T-cell (primary cell): ENCODE measurements at regions not wholly inside any gene's neighbourhood (a gene's known extent, or its start where the extent isn't known, plus 50 kb on each side); places are given as distances from the start of the nearest gene placed in this dataset.
"Not testable (repeated sequence)": the region's sequence is repeated elsewhere in the genome, so short reads cannot be mapped to it uniquely, and the experiment has no call there.

Experiments used
- ATAC-seq, 4 experiments: fragments of 200-7000 bp in 3 of 4; fragments of 150-1000 bp in 1 of 4; cut with Tn5 transposase; replicated peaks in 1 of 4; 1 replicate in 3 of 4; 2 replicates in 1 of 4; pipeline ENCODE4 v1.10.0; 2021; ENCODE audit warnings: moderate library complexity in 3 of 4, mild to moderate bottlenecking in 2 of 4, moderate number of reproducible peaks in 1 of 4
- CTCF ChIA-PET, 2 donors: fragments of 300-600 bp; sonication (Branson Sonifier 250); formaldehyde crosslinking; loops; one replicate each; lab custom pipeline; 2022; ENCODE audit warnings: antibody characterized with exemption in 2 of 2; lab: Charles Lee
- POLR2A ChIA-PET, 2 donors: fragments of 300-600 bp; sonication (Branson Sonifier 250); formaldehyde crosslinking; loops; one replicate each; lab custom pipeline; 2022; ENCODE audit warnings: antibody characterized with exemption in 2 of 2; lab: Charles Lee
- DNase-seq, 35 experiments: peaks; one replicate each; pipeline versions ENCODE4 v3.0.0 to v3.0.0-alpha.2; 2013 to 2023
- H3K27ac ChIP-seq: one replicate; pipeline ENCODE4 v1.5.1; 2013; ENCODE audit warnings: low read length
- H3K27me3 ChIP-seq, 2 experiments: replicated peaks in 1 of 2; 1 replicate in 1 of 2; 2 replicates in 1 of 2; pipeline versions ENCODE4 v1.6.1 to v1.7.0; 2013; ENCODE audit warnings: low read length in 1 of 2, mixed read lengths in 1 of 2; ENCODE audit not compliant: control insufficient read depth in 2 of 2, insufficient read depth in 2 of 2; ENCODE audit errors: extremely low read depth in 1 of 2
- H3K36me3 ChIP-seq, 2 donors: 1 replicate in 1 of 2; 2 replicates in 1 of 2; pipeline versions ENCODE4 v1.6.1 to v1.7.0; 2013; ENCODE audit warnings: low read length in 1 of 2; ENCODE audit not compliant: control insufficient read depth in 2 of 2, insufficient read depth in 1 of 2; ENCODE audit errors: extremely low read depth in 1 of 2
- H3K4me1 ChIP-seq, 2 experiments: 1 replicate in 1 of 2; 2 replicates in 1 of 2; pipeline versions ENCODE4 v1.6.1 to v1.7.0; 2013; ENCODE audit warnings: low read length in 2 of 2, mixed read lengths in 1 of 2; ENCODE audit not compliant: insufficient read depth in 2 of 2, control insufficient read depth in 1 of 2; ENCODE audit errors: extremely low read depth in 1 of 2
- H3K4me3 ChIP-seq, 2 donors: 1 replicate in 1 of 2; 2 replicates in 1 of 2; pipeline versions ENCODE4 v1.5.1 to v1.7.0; 2013; ENCODE audit warnings: mild to moderate bottlenecking in 2 of 2, low read length in 1 of 2, moderate library complexity in 1 of 2; ENCODE audit not compliant: control insufficient read depth in 1 of 2; ENCODE audit errors: extremely low read depth in 1 of 2
- H3K9me3 ChIP-seq: 2 replicates; pipeline ENCODE4 v1.7.0; 2013
- H3K27ac Mint-ChIP-seq, 2 donors: one replicate each; pipeline ENCODE4 v1.8.0; 2020 to 2021; ENCODE audit warnings: mild to moderate bottlenecking in 2 of 2, mixed read lengths in 2 of 2
- H3K27me3 Mint-ChIP-seq, 2 donors: one replicate each; pipeline ENCODE4 v1.8.0; 2021 to 2022; ENCODE audit warnings: mixed read lengths in 2 of 2
- H3K36me3 Mint-ChIP-seq: one replicate; pipeline ENCODE4 v1.8.0; 2021; ENCODE audit warnings: mixed read lengths
- H3K4me1 Mint-ChIP-seq, 3 donors: one replicate each; pipeline ENCODE4 v1.8.0; 2020 to 2022; ENCODE audit warnings: mixed read lengths in 3 of 3, mild to moderate bottlenecking in 1 of 3
- H3K4me3 Mint-ChIP-seq, 3 donors: one replicate each; pipeline ENCODE4 v1.8.0; 2020 to 2022; ENCODE audit warnings: mild to moderate bottlenecking in 3 of 3, mixed read lengths in 3 of 3, moderate library complexity in 3 of 3
- H3K9me3 Mint-ChIP-seq, 3 donors: one replicate each; pipeline ENCODE4 v1.8.0; 2020 to 2022; ENCODE audit warnings: mixed read lengths in 3 of 3
- WGBS: methylation state at CpG from one replicate; pipeline ENCODE4 v1.1.5; 2013; ENCODE audit warnings: missing lambda C conversion rate; ENCODE audit not compliant: insufficient coverage; 5-methylcytosine and 5-hydroxymethylcytosine counted together

DNA sequence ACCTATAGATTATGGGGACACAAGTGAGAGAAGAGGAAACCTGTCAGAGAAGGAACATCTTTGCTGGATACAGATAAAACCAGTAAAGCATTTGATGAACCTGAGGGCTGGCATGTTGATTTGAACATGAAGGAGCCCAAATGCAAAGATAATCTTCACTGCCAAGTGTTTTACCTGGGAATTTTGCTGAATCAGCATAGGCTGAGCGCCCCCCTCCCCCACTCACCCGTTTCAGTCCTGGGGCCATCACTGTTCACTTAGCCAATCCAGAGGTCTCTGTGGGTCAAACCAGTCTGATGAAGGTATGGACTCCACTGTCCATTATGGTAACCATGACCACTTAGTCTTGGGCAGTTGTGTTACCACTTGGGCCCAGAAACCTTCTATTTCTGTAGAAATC lies 466.0 kb upstream of the GRM7 start:
- H3K4me3 ChIP-seq = no peak overlapping the region
- Mint-ChIP-seq H3K36me3 (no peaks in the 10 kb centered on the region), H3K4me3 (no peak overlapping the region), H3K27ac (no peak overlapping the region), H3K4me1 (no peaks in the 10 kb centered on the region), H3K9me3 (peaks cover 8 to 33% (median 10%) of the 10 kb centered on the region in 3 donors), H3K27me3 (no peaks in the 10 kb centered on the region)
- 62% methylated on average over 2 of the region's 2 CpGs for WGBS
- H3K36me3 ChIP-seq = no peaks in the 10 kb centered on the region
- no peak overlapping the region for H3K27ac ChIP-seq
- ATAC-seq (no peak), DNase-seq (no peak)
- no peaks in the 10 kb centered on the region for H3K4me1 ChIP-seq
- CTCF ChIA-PET = no interaction called here
- POLR2A ChIA-PET = no interaction called here
- H3K27me3 ChIP-seq = no peaks in the 10 kb centered on the region
- H3K9me3 ChIP-seq = no peaks in the 10 kb centered on the region

DNA sequence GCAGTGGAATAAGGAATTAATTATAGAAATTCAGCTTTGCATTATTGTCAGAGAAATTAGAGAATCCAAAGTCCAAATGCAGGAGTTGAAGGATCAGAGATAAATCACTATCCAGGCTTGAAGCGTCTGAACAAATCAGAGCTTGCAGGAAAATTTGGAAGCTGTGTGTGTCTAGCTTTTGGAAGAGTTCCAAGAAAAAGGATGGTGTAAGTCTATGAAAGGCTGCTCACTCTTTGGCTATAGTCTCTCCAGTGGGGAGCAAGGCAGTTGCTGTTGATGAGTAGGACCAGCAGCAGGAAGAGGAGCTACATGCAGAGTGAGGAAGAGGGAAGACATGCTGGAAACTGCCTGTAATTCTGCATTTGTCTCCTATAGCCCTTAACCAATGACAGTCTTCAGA lies 464.3 kb upstream of the GRM7 start:
- ATAC-seq (no peak), DNase-seq (no peak)
- Mint-ChIP-seq H3K27ac (no peak overlapping the region), H3K9me3 (peaks cover 8 to 33% (median 10%) of the 10 kb centered on the region in 3 donors), H3K36me3 (no peaks in the 10 kb centered on the region), H3K27me3 (no peaks in the 10 kb centered on the region), H3K4me3 (no peak overlapping the region), H3K4me1 (no peaks in the 10 kb centered on the region)
- no peaks in the 10 kb centered on the region for H3K27me3 ChIP-seq
- no peak overlapping the region for H3K4me3 ChIP-seq
- H3K36me3 ChIP-seq = no peaks in the 10 kb centered on the region
- no peaks in the 10 kb centered on the region for H3K9me3 ChIP-seq
- WGBS = 50% methylated on average over 1 of the region's 1 CpG
- ChIA-PET CTCF (no interaction called here), POLR2A (no interaction called here)
- H3K27ac ChIP-seq = no peak overlapping the region
- no peaks in the 10 kb centered on the region for H3K4me1 ChIP-seq

DNA sequence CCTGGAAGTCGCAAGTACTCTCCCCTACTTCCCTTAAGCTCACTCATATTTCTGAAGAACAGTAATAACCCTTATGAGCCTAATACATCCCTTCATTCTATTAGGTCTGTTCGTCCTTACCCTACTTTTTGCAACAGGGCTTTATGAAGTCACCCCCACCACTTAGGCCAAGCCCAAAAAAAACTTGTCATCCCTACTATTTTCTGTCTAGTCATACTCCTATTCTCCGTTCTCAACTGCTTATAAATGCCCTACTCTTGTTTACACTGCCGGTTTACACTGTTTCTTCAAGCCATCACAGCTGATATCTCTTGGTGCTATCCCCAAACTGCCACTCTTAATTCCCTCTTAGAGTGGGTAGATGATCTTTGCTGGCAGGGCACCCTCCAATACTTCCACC lies 458.2 kb upstream of the GRM7 start:
- H3K4me1 Mint-ChIP-seq, DNase-seq, H3K27ac Mint-ChIP-seq, H3K4me1 ChIP-seq, CTCF ChIA-PET, H3K27me3 ChIP-seq, H3K36me3 ChIP-seq, ATAC-seq, H3K4me3 ChIP-seq, H3K27me3 Mint-ChIP-seq, POLR2A ChIA-PET, H3K36me3 Mint-ChIP-seq, H3K4me3 Mint-ChIP-seq, H3K9me3 ChIP-seq, H3K27ac ChIP-seq: not testable (repeated sequence)
- no CpG with 5 or more reads among the region's 4 CpGs for WGBS
- peaks cover 2 to 20% (median 17%) of the 10 kb centered on the region in 3 donors for H3K9me3 Mint-ChIP-seq

DNA sequence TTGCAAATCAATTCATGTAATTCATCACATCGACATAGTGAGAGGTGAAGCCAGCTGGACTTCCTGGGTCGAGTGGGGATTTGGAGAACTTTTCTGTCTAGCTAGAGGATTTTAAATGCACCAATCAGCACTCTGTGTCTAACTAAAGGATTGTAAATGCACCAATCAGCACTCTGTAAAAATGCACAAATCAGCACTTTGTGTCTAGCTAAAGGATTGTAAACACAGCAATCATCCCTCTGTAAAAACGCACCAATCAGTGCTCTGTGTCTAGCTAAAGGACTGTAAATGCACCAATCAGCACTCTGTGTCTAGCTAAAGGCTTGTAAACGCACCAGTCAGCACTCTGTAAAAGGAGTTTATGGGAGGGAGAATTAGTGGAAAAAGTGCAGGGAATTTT lies 454.0 kb upstream of the GRM7 start:
- H3K27ac Mint-ChIP-seq, H3K4me1 ChIP-seq, DNase-seq, H3K4me1 Mint-ChIP-seq, H3K27ac ChIP-seq, POLR2A ChIA-PET, ATAC-seq, H3K27me3 Mint-ChIP-seq, CTCF ChIA-PET, H3K4me3 ChIP-seq, H3K36me3 Mint-ChIP-seq, H3K36me3 ChIP-seq, H3K27me3 ChIP-seq, H3K4me3 Mint-ChIP-seq, H3K9me3 ChIP-seq: not testable (repeated sequence)
- H3K9me3 Mint-ChIP-seq = peaks cover 0 to 14% (median 4%) of the 10 kb centered on the region in 3 donors
- WGBS = 80% methylated on average over 1 of the region's 4 CpGs

DNA sequence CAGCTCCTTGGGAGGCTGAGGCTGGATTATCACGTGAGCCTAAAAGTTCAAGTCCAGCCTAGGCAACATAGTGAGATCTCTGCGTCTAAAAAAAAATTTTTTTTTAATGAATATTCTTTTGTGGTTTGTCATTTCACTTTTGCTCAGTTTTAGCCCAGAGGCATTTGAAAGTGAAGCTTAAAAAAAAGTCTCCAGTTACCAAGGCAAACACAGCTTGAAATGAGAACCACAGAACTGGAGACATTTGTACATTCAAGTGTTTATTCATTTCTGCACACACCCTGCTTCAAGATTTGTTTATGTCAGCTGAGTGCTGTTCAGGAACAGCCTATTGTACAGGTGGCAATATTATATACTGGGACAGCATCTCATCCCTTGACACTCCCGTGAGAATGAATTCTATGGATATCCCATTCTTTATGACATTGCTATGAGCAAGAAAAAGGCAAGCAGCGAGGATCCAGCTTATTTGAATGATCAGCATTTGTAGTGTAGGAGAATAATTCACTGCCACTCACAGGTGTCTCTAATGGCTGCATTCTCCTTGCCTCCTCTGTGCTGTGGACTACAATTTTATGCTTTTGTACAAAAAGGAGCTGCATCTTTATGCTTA lies 444.8 kb upstream of the GRM7 start:
- Mint-ChIP-seq H3K36me3 (no peaks in the 10 kb centered on the region), H3K27me3 (no peaks in the 10 kb centered on the region), H3K4me1 (no peaks in the 10 kb centered on the region), H3K4me3 (no peak overlapping the region), H3K9me3 (peaks cover 0 to 8% (median 0%) of the 10 kb centered on the region in 3 donors), H3K27ac (no peak overlapping the region)
- no peaks in the 10 kb centered on the region for H3K27me3 ChIP-seq
- 60% methylated on average over 2 of the region's 4 CpGs for WGBS
- H3K9me3 ChIP-seq = no peaks in the 10 kb centered on the region
- POLR2A ChIA-PET = no interaction called here
- DNase-seq (no peak), ATAC-seq (no peak)
- H3K27ac ChIP-seq = no peak overlapping the region
- H3K36me3 ChIP-seq = no peaks in the 10 kb centered on the region
- no peak overlapping the region for H3K4me3 ChIP-seq
- CTCF ChIA-PET = no interaction called here
- no peaks in the 10 kb centered on the region for H3K4me1 ChIP-seq

DNA sequence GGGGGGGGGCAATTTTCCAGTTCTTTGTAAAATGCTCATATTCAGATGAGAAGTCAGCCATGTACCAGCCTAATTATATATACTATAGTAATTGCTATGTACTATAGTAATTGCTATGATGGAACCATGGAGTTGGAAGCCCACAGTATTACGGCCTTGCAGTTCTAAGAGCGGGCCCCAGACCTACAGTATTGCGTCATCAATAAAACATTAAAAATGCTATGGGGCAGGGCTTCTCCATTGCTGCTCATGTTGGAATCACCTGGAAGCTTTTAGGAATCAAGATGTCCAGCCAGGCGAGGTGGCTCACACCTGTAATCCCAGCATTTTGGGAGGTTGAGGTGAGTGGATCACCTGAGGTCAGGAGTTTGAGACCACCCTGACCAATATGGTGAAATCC lies 443.7 kb upstream of the GRM7 start:
- H3K36me3 Mint-ChIP-seq = no peaks in the 10 kb centered on the region
- POLR2A ChIA-PET = no interaction called here

DNA sequence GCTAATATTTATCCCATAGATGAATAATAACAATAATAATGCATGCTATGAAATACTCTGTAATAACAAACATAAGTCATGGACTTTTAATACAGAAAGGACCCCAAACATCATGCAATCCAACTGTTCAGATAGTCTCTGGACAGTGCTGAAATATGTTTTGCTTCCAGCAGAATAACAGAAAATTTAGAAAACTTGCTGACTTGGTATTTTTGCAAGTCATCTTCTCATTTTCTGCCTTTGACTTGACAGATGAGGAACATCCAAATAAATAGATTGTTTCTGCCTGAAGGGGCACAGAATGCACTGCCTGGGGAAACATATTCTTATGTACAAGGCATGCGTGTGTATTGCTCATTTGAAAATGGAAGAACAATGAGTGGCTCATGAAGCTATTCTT lies 442.4 kb upstream of the GRM7 start:
- ATAC-seq (no peak), DNase-seq (no peak)
- CTCF ChIA-PET = no interaction called here
- H3K27me3 ChIP-seq = no peaks in the 10 kb centered on the region
- no CpG with 5 or more reads among the region's 1 CpG for WGBS
- H3K27me3 Mint-ChIP-seq = no peaks in the 10 kb centered on the region
- H3K4me3 ChIP-seq = no peak overlapping the region
- H3K36me3 ChIP-seq = no peaks in the 10 kb centered on the region
- peaks cover 0 to 8% (median 0%) of the 10 kb centered on the region in 3 donors for H3K9me3 Mint-ChIP-seq
- H3K27ac ChIP-seq = no peak overlapping the region
- H3K9me3 ChIP-seq = no peaks in the 10 kb centered on the region
- no peaks in the 10 kb centered on the region for H3K4me1 ChIP-seq
- H3K4me1 Mint-ChIP-seq = no peaks in the 10 kb centered on the region
- no peak overlapping the region for H3K27ac Mint-ChIP-seq
- POLR2A ChIA-PET = no interaction called here
- no peak overlapping the region for H3K4me3 Mint-ChIP-seq
- H3K36me3 Mint-ChIP-seq = no peaks in the 10 kb centered on the region

More for the DNA sequence above, 443.7 kb upstream of the GRM7 start:
- H3K4me3 Mint-ChIP-seq = no peak overlapping the region
- no peaks in the 10 kb centered on the region for H3K4me1 Mint-ChIP-seq
- WGBS = 50% methylated on average over 2 of the region's 4 CpGs
- peaks cover 0 to 8% (median 0%) of the 10 kb centered on the region in 3 donors for H3K9me3 Mint-ChIP-seq
- H3K27ac Mint-ChIP-seq = no peak overlapping the region
- no peaks in the 10 kb centered on the region for H3K27me3 ChIP-seq
- no peak overlapping the region for H3K4me3 ChIP-seq
- no peaks in the 10 kb centered on the region for H3K36me3 ChIP-seq
- H3K27ac ChIP-seq = no peak overlapping the region
- ATAC-seq = no peak
- H3K9me3 ChIP-seq = no peaks in the 10 kb centered on the region
- CTCF ChIA-PET = interaction anchor here in 1 of 2 donors (0.6 kb wide), 1 partner anchor 772 kb away, joined by 4 read pairs; no protein-coding TSS in a partner anchor
- DNase-seq = no peak
- no peaks in the 10 kb centered on the region for H3K27me3 Mint-ChIP-seq
- no peaks in the 10 kb centered on the region for H3K4me1 ChIP-seq
